Gastrocnemius medialis (tissue), 4 donors: ENCODE measurements at regions not wholly inside any gene's neighbourhood (a gene's known extent, or its start where the extent isn't known, plus 50 kb on each side); places are given as distances from the start of the nearest gene placed in this dataset.

Source experiments
- ATAC-seq, 2 donors: fragments of 150-250 bp; one replicate each; pipeline ENCODE4 v1.9.1; 2016
- DNase-seq, 2 donors: peaks; one replicate each; pipeline ENCODE4 v3.0.0-alpha.2; 2019
- H3K27ac ChIP-seq, 4 donors: fragments of 200-600 bp; sonication (generic); 1 replicate in 1 of 4; 2 replicates in 3 of 4; pipeline ENCODE4 v1.5.1; 2016 to 2018; ENCODE audit warnings: mild to moderate bottlenecking in 2 of 4, moderate library complexity in 1 of 4
- H3K27me3 ChIP-seq, 3 donors: fragments of 200-600 bp; sonication (generic) in 2 of 3; 1 replicate in 1 of 3; 2 replicates in 2 of 3; pipeline versions ENCODE4 v1.5.1 to v1.6.0; 2016 to 2019; ENCODE audit warnings: mild to moderate bottlenecking in 1 of 3, moderate library complexity in 1 of 3
- H3K36me3 ChIP-seq, 2 donors: fragments of 200-600 bp; sonication (generic) in 1 of 2; one replicate each; pipeline ENCODE4 v1.5.1; 2017 to 2018
- H3K4me1 ChIP-seq, 2 donors: fragments of 200-600 bp; sonication (generic) in 1 of 2; one replicate each; pipeline ENCODE4 v1.5.1; 2016 to 2017; ENCODE audit warnings: mild to moderate bottlenecking in 2 of 2
- H3K4me3 ChIP-seq, 4 donors: fragments of 200-600 bp; sonication (generic) in 3 of 4; 1 replicate in 1 of 4; 2 replicates in 3 of 4; pipeline ENCODE4 v1.5.1; 2016 to 2019; ENCODE audit warnings: mild to moderate bottlenecking in 2 of 4
- H3K9me3 ChIP-seq, 3 donors: fragments of 200-600 bp; sonication (generic) in 2 of 3; 1 replicate in 1 of 3; 2 replicates in 2 of 3; pipeline ENCODE4 v1.5.1; 2016 to 2019
- POLR2A ChIP-seq, 2 donors: fragments of 450-650 bp; IDR thresholded peaks; one replicate each; pipeline ENCODE4 v1.6.1; 2017; ENCODE audit warnings: antibody characterized with exemption in 2 of 2, mild to moderate bottlenecking in 2 of 2, moderate library complexity in 2 of 2
- in situ Hi-C, 4 donors: fragments of 200-750 bp; cut with MboI; loops; one replicate each; pipeline versions ENCODE4 v1.15.0 to v1.8.0; 2017; ENCODE audit warnings: low sequenced_read_pairs in 4 of 4
- intact Hi-C: fragments of 100-400 bp; cut with DNase I; formaldehyde crosslinking; loops from one replicate; pipeline ENCODE4 v1.15.1; 2023; ENCODE audit warnings: low total_unique reads
- TF ChIP-seq, protein P1 (sequence below), 5 experiments: fragments of 450-650 bp in 3 of 5; fragments of 200-600 bp in 2 of 5; sonication (generic) in 2 of 5; IDR thresholded peaks in 4 of 5; conservative IDR thresholded peaks in 1 of 5; 1 replicate in 4 of 5; 2 replicates in 1 of 5; pipeline ENCODE4 v1.5.1; 2016 to 2019; ENCODE audit warnings: antibody characterized with exemption in 5 of 5, mild to moderate bottlenecking in 3 of 5, moderate library complexity in 3 of 5

DNA sequence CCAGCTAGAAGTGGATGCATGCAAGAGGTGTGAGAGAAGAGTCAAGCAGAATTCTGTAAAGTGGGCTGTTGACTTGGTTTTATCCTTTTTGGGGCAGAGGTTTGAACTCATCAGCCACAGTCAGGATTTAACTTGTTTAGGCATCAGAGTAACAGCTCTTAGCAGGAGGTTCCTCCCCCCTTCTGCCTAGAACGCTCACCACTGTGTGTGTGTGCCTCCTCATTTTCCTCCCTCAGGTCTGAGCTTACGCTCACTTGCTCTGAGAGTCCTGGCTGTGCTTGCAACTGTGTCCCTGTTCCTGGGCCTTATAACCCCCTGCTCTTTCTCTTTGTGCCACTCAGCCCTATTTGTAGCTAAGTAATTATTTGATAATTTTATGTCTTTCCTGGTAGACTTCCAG lies 167.9 kb downstream of the TMEM182 start:
- in situ Hi-C loops (no loop called here), intact Hi-C loops (no loop called here)
- H3K27me3 ChIP-seq = no peaks in the 10 kb centered on the region

DNA sequence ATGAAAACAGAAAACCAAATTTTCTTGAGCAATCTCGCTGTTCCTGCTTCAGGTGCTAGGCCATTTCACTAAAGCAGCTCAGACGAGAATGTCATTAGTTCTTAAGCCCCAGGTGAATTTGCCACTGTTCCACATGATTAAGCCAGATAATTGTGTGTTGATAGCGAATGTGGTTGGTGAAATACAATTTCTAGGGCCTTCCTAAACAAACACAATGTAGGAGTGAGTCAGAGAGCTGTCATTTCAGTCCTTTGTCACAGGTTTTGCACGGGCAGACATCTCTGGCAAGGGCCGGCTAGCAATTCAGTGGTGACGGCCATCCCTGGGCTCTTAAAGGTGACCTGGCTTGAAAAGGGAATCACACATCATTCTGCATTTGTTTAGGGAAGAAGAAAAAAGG lies 170.7 kb downstream of the TMEM182 start:
- H3K4me1 ChIP-seq = no peaks in the 10 kb centered on the region
- H3K9me3 ChIP-seq = no peaks in the 10 kb centered on the region
- no peaks in the 10 kb centered on the region for H3K36me3 ChIP-seq
- in situ Hi-C loops = no loop called here
- H3K27ac ChIP-seq = no peak overlapping the region
- H3K27me3 ChIP-seq = no peaks in the 10 kb centered on the region
- intact Hi-C loops = no loop called here
- TF ChIP-seq, protein P1, sequence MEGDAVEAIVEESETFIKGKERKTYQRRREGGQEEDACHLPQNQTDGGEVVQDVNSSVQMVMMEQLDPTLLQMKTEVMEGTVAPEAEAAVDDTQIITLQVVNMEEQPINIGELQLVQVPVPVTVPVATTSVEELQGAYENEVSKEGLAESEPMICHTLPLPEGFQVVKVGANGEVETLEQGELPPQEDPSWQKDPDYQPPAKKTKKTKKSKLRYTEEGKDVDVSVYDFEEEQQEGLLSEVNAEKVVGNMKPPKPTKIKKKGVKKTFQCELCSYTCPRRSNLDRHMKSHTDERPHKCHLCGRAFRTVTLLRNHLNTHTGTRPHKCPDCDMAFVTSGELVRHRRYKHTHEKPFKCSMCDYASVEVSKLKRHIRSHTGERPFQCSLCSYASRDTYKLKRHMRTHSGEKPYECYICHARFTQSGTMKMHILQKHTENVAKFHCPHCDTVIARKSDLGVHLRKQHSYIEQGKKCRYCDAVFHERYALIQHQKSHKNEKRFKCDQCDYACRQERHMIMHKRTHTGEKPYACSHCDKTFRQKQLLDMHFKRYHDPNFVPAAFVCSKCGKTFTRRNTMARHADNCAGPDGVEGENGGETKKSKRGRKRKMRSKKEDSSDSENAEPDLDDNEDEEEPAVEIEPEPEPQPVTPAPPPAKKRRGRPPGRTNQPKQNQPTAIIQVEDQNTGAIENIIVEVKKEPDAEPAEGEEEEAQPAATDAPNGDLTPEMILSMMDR (IDR thresholded peaks at IDR 0.05 in 4 of 5, conservative IDR thresholded peaks at IDR 0.05 in 1 of 5) = no peak
- no peak for TF ChIP-seq POLR2A (IDR thresholded peaks at IDR 0.05)
- ATAC-seq = no peak
- no peak overlapping the region for H3K4me3 ChIP-seq
- no peak for DNase-seq

More for the DNA sequence above, 167.9 kb downstream of the TMEM182 start:
- no peaks in the 10 kb centered on the region for H3K4me1 ChIP-seq
- H3K4me3 ChIP-seq = no peak overlapping the region
- DNase-seq (no peak), ATAC-seq (no peak)
- H3K27ac ChIP-seq = no peak overlapping the region
- no peaks in the 10 kb centered on the region for H3K9me3 ChIP-seq
- TF ChIP-seq, protein P1 (IDR thresholded peaks at IDR 0.05 in 4 of 5, conservative IDR thresholded peaks at IDR 0.05 in 1 of 5) = no peak
- TF ChIP-seq POLR2A (IDR thresholded peaks at IDR 0.05) = no peak
- H3K36me3 ChIP-seq = no peaks in the 10 kb centered on the region

DNA sequence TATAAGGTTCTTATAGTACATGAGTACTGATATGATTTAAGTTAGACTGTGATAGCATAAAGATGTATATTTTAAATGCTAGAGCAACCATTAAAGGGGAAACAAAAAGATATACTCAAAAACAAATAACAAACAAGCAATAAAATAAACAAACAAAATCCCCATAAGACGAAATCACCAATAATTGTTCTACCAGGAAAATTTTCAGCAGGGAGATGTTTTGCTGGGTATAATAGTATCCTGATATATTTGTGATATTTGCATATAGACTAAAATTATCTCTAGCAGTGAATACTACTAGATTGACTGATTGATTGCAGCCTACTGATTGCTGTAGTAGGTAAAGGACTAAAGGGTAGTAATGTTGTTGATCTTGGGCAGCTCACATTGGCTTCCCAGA lies 177.4 kb downstream of the TMEM182 start:
- intact Hi-C loops (no loop called here), in situ Hi-C loops (no loop called here)
- Histone ChIP-seq H3K4me1 (no peaks in the 10 kb centered on the region), H3K27me3 (no peaks in the 10 kb centered on the region), H3K9me3 (no peaks in the 10 kb centered on the region), H3K27ac (no peak overlapping the region), H3K36me3 (no peaks in the 10 kb centered on the region), H3K4me3 (no peak overlapping the region)
- ATAC-seq (no peak), DNase-seq (no peak)
- TF ChIP-seq, protein P1 (IDR thresholded peaks at IDR 0.05 in 4 of 5, conservative IDR thresholded peaks at IDR 0.05 in 1 of 5) = no peak
- TF ChIP-seq POLR2A (IDR thresholded peaks at IDR 0.05) = no peak

DNA sequence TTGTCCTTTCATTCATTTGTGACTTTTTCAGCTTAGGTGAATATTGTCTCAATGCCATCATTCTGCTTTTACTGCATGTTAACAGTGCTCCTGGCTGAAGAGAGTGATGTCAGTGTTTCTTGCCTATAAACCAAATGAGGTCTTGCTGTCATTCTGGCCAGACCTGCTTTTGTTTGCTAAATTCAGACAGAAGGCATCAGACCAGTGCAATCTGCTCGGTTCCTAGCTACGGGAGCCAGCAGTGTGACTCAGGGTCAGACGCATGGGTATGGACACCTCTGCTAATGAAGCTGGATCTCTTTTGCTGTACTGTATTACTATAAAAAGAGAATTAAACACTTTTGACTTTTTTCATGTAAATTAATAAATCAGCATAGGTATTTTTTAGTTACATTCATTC lies 178.9 kb downstream of the TMEM182 start:
- intact Hi-C loops (no loop called here), in situ Hi-C loops (no loop called here)
- no peaks in the 10 kb centered on the region for H3K4me1 ChIP-seq
- DNase-seq (no peak), ATAC-seq (no peak)
- no peak overlapping the region for H3K4me3 ChIP-seq
- H3K27me3 ChIP-seq = no peaks in the 10 kb centered on the region
- TF ChIP-seq, protein P1 (IDR thresholded peaks at IDR 0.05 in 4 of 5, conservative IDR thresholded peaks at IDR 0.05 in 1 of 5) = no peak
- TF ChIP-seq POLR2A (IDR thresholded peaks at IDR 0.05) = no peak
- H3K36me3 ChIP-seq = no peaks in the 10 kb centered on the region
- H3K9me3 ChIP-seq = no peaks in the 10 kb centered on the region
- H3K27ac ChIP-seq = no peak overlapping the region

DNA sequence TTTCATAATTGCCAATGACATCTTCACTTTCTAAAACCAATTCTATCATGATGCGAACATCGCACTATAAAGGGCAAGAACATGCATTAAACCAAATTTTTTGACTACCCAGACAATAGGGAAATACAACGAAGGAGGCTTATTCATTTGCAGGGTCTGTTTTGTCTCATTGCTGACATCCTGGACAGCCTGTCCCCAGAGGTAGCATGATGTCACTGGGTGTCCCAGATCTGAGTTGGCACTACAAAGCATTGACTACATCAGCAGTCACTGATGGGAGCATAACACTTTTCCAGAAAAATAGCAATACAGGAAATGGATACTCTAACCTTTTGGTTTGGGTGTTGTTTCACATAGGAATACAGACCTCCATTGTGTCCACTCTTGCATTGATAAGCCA lies 180.3 kb downstream of the TMEM182 start:
- ATAC-seq (no peak), DNase-seq (no peak)
- Histone ChIP-seq H3K36me3 (no peaks in the 10 kb centered on the region), H3K27me3 (no peaks in the 10 kb centered on the region), H3K9me3 (no peaks in the 10 kb centered on the region), H3K27ac (no peak overlapping the region), H3K4me1 (no peaks in the 10 kb centered on the region), H3K4me3 (no peak overlapping the region)
- in situ Hi-C loops (no loop called here), intact Hi-C loops (no loop called here)
- TF ChIP-seq POLR2A (IDR thresholded peaks at IDR 0.05) = no peak
- TF ChIP-seq, protein P1 (IDR thresholded peaks at IDR 0.05 in 4 of 5, conservative IDR thresholded peaks at IDR 0.05 in 1 of 5) = no peak
